Hematopoietic multipotent progenitor cell (in vitro differentiated cells): ENCODE measurements at regions not wholly inside any gene's neighbourhood (a gene's known extent, or its start where the extent isn't known, plus 50 kb on each side); places are given as distances from the start of the nearest gene placed in this dataset.
A peak's percentile ranks its signal among the peaks of the same experiment; 100 is the strongest.

ENCODE experiments used
- DNase-seq, 3 donors: peaks; one replicate each; pipeline ENCODE4 v3.0.0-alpha.2; 2011 to 2015; ENCODE audit warnings: low read depth in 2 of 3, low spot score in 2 of 3

GRCh38 chr12:58131986-58132755 is 190.8 kb downstream of the ATP23 start:
- DNase-seq = no peak

GRCh38 chr12:58138424-58138823 is 197.1 kb downstream of the ATP23 start:
- DNase-seq = no peak

GRCh38 chr12:58139894-58140293 is 198.5 kb downstream of the ATP23 start:
- DNase-seq = no peak

- DNase-seq = no peak
Observed at GRCh38 chr12:58140395-58140794, 199.0 kb downstream of the ATP23 start.

- DNase-seq = no peak
Observed at GRCh38 chr12:58142991-58143390, 201.6 kb downstream of the ATP23 start.

- DNase-seq = no peak
Observed at GRCh38 chr12:58143498-58143995, 202.2 kb downstream of the ATP23 start.

- DNase-seq = no peak
Observed at GRCh38 chr12:58148405-58148804, 207.0 kb downstream of the ATP23 start.

- DNase-seq = no peak
Observed at GRCh38 chr12:58148976-58149375, 207.6 kb downstream of the ATP23 start.

- no peak for DNase-seq
Observed at GRCh38 chr12:58154359-58154758, 213.0 kb downstream of the ATP23 start.

GRCh38 chr12:58156697-58157096 is 215.3 kb downstream of the ATP23 start:
- no peak for DNase-seq

- DNase-seq = no peak
Observed at GRCh38 chr12:58159941-58160340, 218.6 kb downstream of the ATP23 start.

GRCh38 chr12:58161773-58162172 is 220.4 kb downstream of the ATP23 start:
- no peak for DNase-seq

- DNase-seq = no peak
Observed at GRCh38 chr12:58163021-58163420, 221.7 kb downstream of the ATP23 start.

- no peak for DNase-seq
Observed at GRCh38 chr12:58166643-58167042, 225.3 kb downstream of the ATP23 start.

GRCh38 chr12:58167622-58168021 is 226.3 kb downstream of the ATP23 start:
- no peak for DNase-seq

GRCh38 chr12:58169826-58170225 is 228.5 kb downstream of the ATP23 start:
- no peak for DNase-seq

GRCh38 chr12:58171914-58172313 is 230.5 kb downstream of the ATP23 start:
- no peak for DNase-seq

GRCh38 chr12:58172433-58173073 is 231.2 kb downstream of the ATP23 start:
- DNase-seq = no peak

- no peak for DNase-seq
Observed at GRCh38 chr12:58174316-58174715, 232.9 kb downstream of the ATP23 start.

- peak in 2 of 3 donors; percentile 12 to 48 for DNase-seq
Observed at GRCh38 chr12:58176296-58176869, 235.0 kb downstream of the ATP23 start.

- DNase-seq = no peak
Observed at GRCh38 chr12:58177366-58177765, 236.0 kb downstream of the ATP23 start.

- no peak for DNase-seq
Observed at GRCh38 chr12:58184212-58184611, 242.8 kb downstream of the ATP23 start.
